Mesenchymal stem cell (in vitro differentiated cells and primary cell): ENCODE measurements at regions not wholly inside any gene's neighbourhood (a gene's known extent, or its start where the extent isn't known, plus 50 kb on each side); places are given as distances from the start of the nearest gene placed in this dataset.
A peak's percentile ranks its signal among the peaks of the same experiment; 100 is the strongest.

Source experiments
- DNase-seq: peaks from one replicate; pipeline ENCODE4 v3.0.0-alpha.2; 2013
- H2AFZ ChIP-seq: one replicate; pipeline ENCODE4 v1.6.1; 2013; ENCODE audit warnings: low read depth, mild to moderate bottlenecking, control low read depth, inconsistent platforms, low read length, moderate library complexity
- H2AK5ac ChIP-seq: 2 replicates; pipeline ENCODE4 v1.6.1; 2013; ENCODE audit warnings: low read length, moderate library complexity, mild to moderate bottlenecking, inconsistent platforms; ENCODE audit not compliant: severe bottlenecking
- H2BK120ac ChIP-seq: one replicate; pipeline ENCODE4 v1.6.1; 2013; ENCODE audit warnings: low read depth, mild to moderate bottlenecking, inconsistent platforms, low read length, moderate library complexity
- H2BK12ac ChIP-seq, 2 experiments: one replicate each; pipeline ENCODE4 v1.6.1; 2013; ENCODE audit warnings: inconsistent platforms in 2 of 2, low read length in 2 of 2, mild to moderate bottlenecking in 2 of 2, moderate library complexity in 2 of 2, control low read depth in 1 of 2
- H2BK15ac ChIP-seq: one replicate; pipeline ENCODE4 v1.6.1; 2013; ENCODE audit warnings: mild to moderate bottlenecking, low read depth, inconsistent platforms; ENCODE audit not compliant: poor library complexity, severe bottlenecking
- H2BK5ac ChIP-seq: 2 replicates; pipeline ENCODE4 v1.6.1; 2013; ENCODE audit warnings: low read depth, mild to moderate bottlenecking, low read length, control low read depth, inconsistent platforms; ENCODE audit not compliant: poor library complexity, severe bottlenecking
- H3K14ac ChIP-seq, 2 experiments: one replicate each; pipeline ENCODE4 v1.6.1; 2013; ENCODE audit warnings: inconsistent platforms in 2 of 2, low read length in 2 of 2, control low read depth in 1 of 2, mild to moderate bottlenecking in 1 of 2, moderate library complexity in 1 of 2
- H3K18ac ChIP-seq, 2 experiments: one replicate each; pipeline ENCODE4 v1.6.1; 2013; ENCODE audit warnings: inconsistent platforms in 2 of 2, low read length in 2 of 2, control low read depth in 1 of 2, low read depth in 1 of 2, mild to moderate bottlenecking in 1 of 2
- H3K23ac ChIP-seq, 2 experiments: one replicate each; pipeline ENCODE4 v1.6.1; 2013; ENCODE audit warnings: inconsistent platforms in 2 of 2, low read length in 2 of 2, mild to moderate bottlenecking in 2 of 2, moderate library complexity in 2 of 2, control low read depth in 1 of 2
- H3K27ac ChIP-seq: 2 replicates; pipeline ENCODE4 v1.5.1; 2013; ENCODE audit warnings: mild to moderate bottlenecking, moderate library complexity, low read length, control low read depth, inconsistent platforms; ENCODE audit not compliant: poor library complexity, severe bottlenecking
- H3K27me3 ChIP-seq, 2 experiments: 2 replicates each; pipeline versions ENCODE4 v1.6.1 to v1.7.0; 2013; ENCODE audit warnings: low read length in 2 of 2, mild to moderate bottlenecking in 2 of 2, moderate library complexity in 2 of 2, control low read depth in 1 of 2, inconsistent platforms in 1 of 2; ENCODE audit not compliant: control insufficient read depth in 1 of 2, insufficient read depth in 1 of 2
- H3K36me3 ChIP-seq, 2 experiments: 2 replicates each; pipeline versions ENCODE4 v1.6.1 to v1.7.0; 2013; ENCODE audit warnings: low read length in 2 of 2, control low read depth in 1 of 2, inconsistent platforms in 1 of 2, low read depth in 1 of 2, mild to moderate bottlenecking in 1 of 2; ENCODE audit not compliant: insufficient read depth in 2 of 2, control insufficient read depth in 1 of 2
- H3K4ac ChIP-seq, 2 experiments: one replicate each; pipeline ENCODE4 v1.6.1; 2013; ENCODE audit warnings: inconsistent platforms in 2 of 2, low read length in 2 of 2, mild to moderate bottlenecking in 2 of 2, moderate library complexity in 2 of 2, control low read depth in 1 of 2, low read depth in 1 of 2
- H3K4me1 ChIP-seq: 2 replicates; pipeline ENCODE4 v1.6.1; 2013; ENCODE audit warnings: low read depth, low read length, control low read depth; ENCODE audit not compliant: control insufficient read depth, insufficient read depth
- H3K4me2 ChIP-seq: 2 replicates; pipeline ENCODE4 v1.6.1; 2013; ENCODE audit warnings: low read length, mild to moderate bottlenecking, inconsistent platforms; ENCODE audit not compliant: poor library complexity, severe bottlenecking
- H3K4me3 ChIP-seq, 2 experiments: 2 replicates each; pipeline versions ENCODE4 v1.5.1 to v1.7.0; 2013; ENCODE audit warnings: low read length in 2 of 2, mild to moderate bottlenecking in 2 of 2, control low read depth in 1 of 2, low read depth in 1 of 2; ENCODE audit not compliant: insufficient read depth in 1 of 2
- H3K79me1 ChIP-seq: replicated peaks from 2 replicates; pipeline ENCODE4 v1.6.1; 2013; ENCODE audit warnings: mild to moderate bottlenecking, control low read depth, low read length, inconsistent platforms; ENCODE audit not compliant: poor library complexity, severe bottlenecking
- H3K9ac ChIP-seq: 2 replicates; pipeline ENCODE4 v1.7.0; 2013; ENCODE audit warnings: mild to moderate bottlenecking, low read length, moderate library complexity
- H3K9me3 ChIP-seq: 2 replicates; pipeline ENCODE4 v1.7.0; 2013; ENCODE audit warnings: mild to moderate bottlenecking, low read length; ENCODE audit not compliant: control insufficient read depth
- H4K8ac ChIP-seq: one replicate; pipeline ENCODE4 v1.6.1; 2013; ENCODE audit warnings: inconsistent platforms, mild to moderate bottlenecking, low read length, moderate library complexity
- H4K91ac ChIP-seq: one replicate; pipeline ENCODE4 v1.6.1; 2013; ENCODE audit warnings: mild to moderate bottlenecking, low read length, inconsistent platforms
- WGBS: methylation state at CpG from one replicate; pipeline ENCODE4 v1.1.7; 2013; ENCODE audit warnings: mixed read lengths; 5-methylcytosine and 5-hydroxymethylcytosine counted together

- no peak overlapping the region for H2BK120ac ChIP-seq
- no peak overlapping the region for H2BK15ac ChIP-seq
- no peaks in the 10 kb centered on the region for H3K36me3 ChIP-seq
- H4K8ac ChIP-seq, result peak overlapping the region; percentile 75
- no peak overlapping the region for H3K9ac ChIP-seq
- no peak overlapping the region for H3K27ac ChIP-seq
- no peak overlapping the region for H3K14ac ChIP-seq
- H3K23ac ChIP-seq, result no peak overlapping the region
- DNase-seq, result no peak
- peak overlapping the region; percentile 38 to 54 for H2BK12ac ChIP-seq
- H3K9me3 ChIP-seq, result no peaks in the 10 kb centered on the region
- 83% methylated on average over 17 of the region's 18 CpGs for WGBS
- H2AFZ ChIP-seq, result no peak overlapping the region
- peak overlapping the region; percentile 53 to 54 for H3K18ac ChIP-seq
- no peak overlapping the region for H2AK5ac ChIP-seq
- peaks cover 49 to 98% of the 10 kb centered on the region in 2 experiments for H3K27me3 ChIP-seq
- H2BK5ac ChIP-seq, result no peak overlapping the region
- no peak overlapping the region for H3K4me2 ChIP-seq
- no peak overlapping the region for H4K91ac ChIP-seq
- H3K4me3 ChIP-seq, result no peak overlapping the region
- no peaks in the 10 kb centered on the region for H3K79me1 ChIP-seq
- H3K4ac ChIP-seq, result peak overlapping the region in 1 of 2 experiments; percentile 84
- H3K4me1 ChIP-seq, result peaks cover 3% of the 10 kb centered on the region
These were observed 297.9 kb downstream of the IRF8 start for GRCh38 chr16:86196687-86197391.

- peak overlapping the region in 1 of 2 experiments; percentile 62 for H3K14ac ChIP-seq
- no peak overlapping the region for H2BK5ac ChIP-seq
- H4K91ac ChIP-seq, result peak overlapping the region; percentile 68
- DNase-seq, result peak; percentile 33
- H3K36me3 ChIP-seq, result no peaks in the 10 kb centered on the region
- H2BK12ac ChIP-seq, result peak overlapping the region; percentile 4 to 9
- H3K4ac ChIP-seq, result peak overlapping the region; percentile 68 to 81
- H3K27me3 ChIP-seq, result peaks cover 53 to 99% of the 10 kb centered on the region in 2 experiments
- 58% methylated on average over 29 of the region's 29 CpGs for WGBS
- peak overlapping the region; percentile 83 for H2BK15ac ChIP-seq
- H2BK120ac ChIP-seq, result peak overlapping the region; percentile 49
- no peak overlapping the region for H3K23ac ChIP-seq
- H3K27ac ChIP-seq, result no peak overlapping the region
- H3K79me1 ChIP-seq, result no peaks in the 10 kb centered on the region
- H3K4me3 ChIP-seq, result no peak overlapping the region
- H2AFZ ChIP-seq, result no peak overlapping the region
- peak overlapping the region; percentile 92 for H4K8ac ChIP-seq
- no peaks in the 10 kb centered on the region for H3K9me3 ChIP-seq
- no peak overlapping the region for H2AK5ac ChIP-seq
- no peak overlapping the region for H3K4me2 ChIP-seq
- H3K9ac ChIP-seq, result no peak overlapping the region
- H3K18ac ChIP-seq, result peak overlapping the region; percentile 71 to 75
- peaks cover 3% of the 10 kb centered on the region for H3K4me1 ChIP-seq
These were observed 299.5 kb downstream of the IRF8 start for GRCh38 chr16:86198206-86199118.

- Histone ChIP-seq H3K14ac (no peak overlapping the region), H2AK5ac (no peak overlapping the region), H3K23ac (no peak overlapping the region), H4K91ac (no peak overlapping the region), H2BK12ac (no peak overlapping the region), H2BK15ac (no peak overlapping the region), H3K36me3 (no peaks in the 10 kb centered on the region), H3K4ac (no peak overlapping the region), H3K27me3 (peaks cover 53 to 96% of the 10 kb centered on the region in 2 experiments), H3K9ac (no peak overlapping the region), H2BK120ac (no peak overlapping the region), H3K4me2 (no peak overlapping the region), H3K4me1 (peaks cover 3% of the 10 kb centered on the region), H3K27ac (no peak overlapping the region), H4K8ac (no peak overlapping the region), H3K18ac (no peak overlapping the region), H2BK5ac (no peak overlapping the region), H3K4me3 (no peak overlapping the region), H2AFZ (no peak overlapping the region), H3K79me1 (no peaks in the 10 kb centered on the region), H3K9me3 (no peaks in the 10 kb centered on the region)
- peak; percentile 36 for DNase-seq
- 18% methylated on average over 6 of the region's 7 CpGs for WGBS
These were observed 300.2 kb downstream of the IRF8 start for GRCh38 chr16:86199182-86199581.
